Testis (tissue), 2 donors: ENCODE measurements at regions not wholly inside any gene's neighbourhood (a gene's known extent, or its start where the extent isn't known, plus 50 kb on each side); places are given as distances from the start of the nearest gene placed in this dataset.

ENCODE experiments used
- DNase-seq: peaks from one replicate; pipeline ENCODE4 v3.0.0-alpha.2; 2019
- H3K27ac ChIP-seq, 2 donors: fragments of 200-600 bp; sonication (generic); one replicate each; pipeline ENCODE4 v1.5.1; 2019
- H3K27me3 ChIP-seq: fragments of 200-600 bp; sonication (generic); one replicate; pipeline ENCODE4 v1.5.1; 2019
- H3K36me3 ChIP-seq: fragments of 200-600 bp; sonication (generic); one replicate; pipeline ENCODE4 v1.5.1; 2017; ENCODE audit warnings: low read depth; ENCODE audit errors: missing control alignments
- H3K4me1 ChIP-seq: fragments of 200-600 bp; sonication (generic); one replicate; pipeline ENCODE4 v1.5.1; 2019
- H3K4me3 ChIP-seq, 2 donors: fragments of 200-600 bp; sonication (generic); one replicate each; pipeline ENCODE4 v1.5.1; 2017 to 2019
- H3K9me3 ChIP-seq: fragments of 200-600 bp; sonication (generic); one replicate; pipeline ENCODE4 v1.5.1; 2017
- CTCF ChIP-seq, 3 experiments: fragments of 450-650 bp in 2 of 3; fragments of 200-600 bp in 1 of 3; sonication (generic) in 1 of 3; IDR thresholded peaks; one replicate each; pipeline ENCODE4 v1.5.1; 2016 to 2019; ENCODE audit warnings: antibody characterized with exemption in 3 of 3, mild to moderate bottlenecking in 2 of 3, moderate library complexity in 1 of 3
- POLR2A ChIP-seq: fragments of 450-650 bp; IDR thresholded peaks from one replicate; pipeline ENCODE4 v1.6.1; 2017; ENCODE audit warnings: antibody characterized with exemption, mild to moderate bottlenecking, moderate library complexity
- WGBS, 2 donors: methylation state at CpG; one replicate each; pipeline ENCODE4 v1.1.5; 2018; 5-methylcytosine and 5-hydroxymethylcytosine counted together
- intact Hi-C: fragments of 100-400 bp; cut with DNase I; formaldehyde crosslinking; loops from one replicate; pipeline ENCODE4 v1.15.1; 2023; ENCODE audit warnings: low total_unique reads

DNA sequence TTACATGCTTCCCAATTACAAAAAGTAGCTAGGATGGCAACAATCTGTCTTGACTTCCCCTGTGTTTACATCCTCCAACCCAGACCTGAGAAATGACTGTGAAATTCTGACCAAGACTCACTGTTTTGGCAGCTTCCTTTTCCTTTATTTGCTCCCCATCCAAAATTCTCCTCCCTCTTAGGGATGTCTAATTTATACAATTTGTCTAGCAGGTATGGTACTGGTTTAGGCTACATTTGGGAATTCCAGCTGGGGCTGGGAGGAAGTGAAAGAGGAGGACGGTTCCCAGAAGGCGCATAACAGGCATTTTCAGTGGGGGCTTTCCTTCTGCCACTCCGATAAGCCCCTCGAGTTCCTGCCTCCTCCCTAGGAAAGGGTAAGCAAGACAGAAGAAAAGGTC, 231.5 kb upstream of the BTBD3 start:
- no peak overlapping the region for H3K27ac ChIP-seq
- no peaks in the 10 kb centered on the region for H3K9me3 ChIP-seq
- no peaks in the 10 kb centered on the region for H3K36me3 ChIP-seq
- H3K27me3 ChIP-seq, result no peaks in the 10 kb centered on the region
- peak overlapping the region in 1 of 2 donors; percentile 56 for H3K4me3 ChIP-seq
- peaks cover 3% of the 10 kb centered on the region for H3K4me1 ChIP-seq
- no peak for DNase-seq
- no peak for TF ChIP-seq CTCF (IDR thresholded peaks at IDR 0.05)
- no peak for TF ChIP-seq POLR2A
- intact Hi-C loops, result no loop called here
- 49 to 69% methylated on average over 4 of the region's 4 CpGs for WGBS, 2 donors

- Histone ChIP-seq H3K4me3 (peak overlapping the region; percentile 40 to 56), H3K9me3 (no peaks in the 10 kb centered on the region), H3K36me3 (no peaks in the 10 kb centered on the region), H3K4me1 (peaks cover 3% of the 10 kb centered on the region), H3K27me3 (no peaks in the 10 kb centered on the region), H3K27ac (no peak overlapping the region)
- peak; percentile 35 for DNase-seq
- no peak for TF ChIP-seq POLR2A
- TF ChIP-seq CTCF (IDR thresholded peaks at IDR 0.05), result no peak
- WGBS, 2 donors, result 6 to 16% methylated on average over 22 to 41 of the region's 42 CpGs
- intact Hi-C loops, result no loop called here
Observed at GRCh38 chr20:11686820-11687543, 230.7 kb upstream of the BTBD3 start.

DNA sequence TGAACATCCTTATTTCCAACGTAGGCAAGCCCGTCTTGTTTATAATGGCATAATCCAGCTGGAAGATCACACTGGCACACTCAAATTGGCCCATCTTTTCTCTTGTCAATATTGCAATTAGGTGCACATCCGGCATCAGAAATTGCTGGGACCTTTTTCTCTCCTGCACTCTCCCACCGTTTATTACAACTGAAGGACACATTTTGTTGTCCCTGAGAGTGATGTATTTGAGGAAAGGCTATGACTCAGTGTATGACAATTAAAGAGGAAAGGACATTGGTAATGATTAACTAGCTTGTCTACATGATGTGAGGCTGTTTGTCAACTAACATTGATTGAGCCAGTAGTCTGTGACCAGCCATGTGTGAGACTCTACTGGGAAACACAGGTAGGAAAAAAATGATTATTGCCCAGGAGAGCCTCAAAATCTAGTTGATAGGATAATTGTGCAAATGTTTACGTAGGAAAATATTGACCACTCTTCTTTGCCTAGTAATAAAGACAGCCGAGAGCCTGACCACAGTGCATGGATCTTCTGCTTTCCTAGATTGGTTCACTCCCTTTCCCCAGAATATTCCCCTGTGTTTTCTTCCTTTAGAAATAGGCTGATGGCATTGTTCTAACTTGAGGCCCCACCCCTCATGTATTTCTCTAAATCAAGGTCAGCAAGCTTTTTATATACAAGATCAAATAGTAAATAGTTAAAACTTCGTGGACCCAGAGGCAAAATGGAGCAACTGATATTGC, 230.0 kb upstream of the BTBD3 start:
- Histone ChIP-seq H3K4me1 (peaks cover 3% of the 10 kb centered on the region), H3K27ac (no peak overlapping the region), H3K4me3 (peak overlapping the region in 1 of 2 donors; percentile 56), H3K27me3 (no peaks in the 10 kb centered on the region), H3K36me3 (no peaks in the 10 kb centered on the region), H3K9me3 (no peaks in the 10 kb centered on the region)
- intact Hi-C loops, result no loop called here
- TF ChIP-seq POLR2A, result no peak
- no peak for TF ChIP-seq CTCF (IDR thresholded peaks at IDR 0.05)
- no peak for DNase-seq
- 51 to 62% methylated on average over 7 of the region's 7 CpGs for WGBS, 2 donors

DNA sequence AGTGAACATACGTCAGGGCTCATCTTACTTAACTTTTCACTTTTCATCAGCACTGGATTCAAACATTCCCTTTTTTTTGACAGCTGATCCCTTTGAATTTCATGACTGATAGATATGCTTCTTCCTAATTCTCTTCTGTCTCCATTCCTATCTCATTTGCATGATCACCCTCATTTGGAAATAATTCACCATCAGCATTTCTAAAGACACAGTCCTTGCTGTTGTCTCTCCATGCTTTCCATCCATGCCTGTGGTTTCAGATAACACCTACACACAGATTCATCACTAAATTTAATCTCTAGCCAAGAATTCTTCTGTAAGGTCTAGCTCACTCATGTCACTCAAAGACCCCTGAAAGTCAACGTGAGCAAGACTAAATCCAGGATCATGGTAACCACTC, 228.4 kb upstream of the BTBD3 start:
- no peak for TF ChIP-seq CTCF (IDR thresholded peaks at IDR 0.05)
- no peak for TF ChIP-seq POLR2A
- H3K4me3 ChIP-seq, result no peak overlapping the region
- 91 to 97% methylated on average over 2 of the region's 2 CpGs for WGBS, 2 donors
- intact Hi-C loops, result no loop called here
- H3K27me3 ChIP-seq, result no peaks in the 10 kb centered on the region
- H3K4me1 ChIP-seq, result peaks cover 3% of the 10 kb centered on the region
- no peaks in the 10 kb centered on the region for H3K36me3 ChIP-seq
- H3K9me3 ChIP-seq, result no peaks in the 10 kb centered on the region
- no peak for DNase-seq
- H3K27ac ChIP-seq, result no peak overlapping the region
